ENCODE measurements at regions not wholly inside any gene's neighbourhood (a gene's known extent, or its start where the extent isn't known, plus 50 kb on each side); places are given as distances from the start of the nearest gene placed in this dataset.

GRCh38 chr5:115384587-115385375, 88.3 kb upstream of the CCDC112 start (continued):
- TF ChIP-seq NR2F2 (IDR thresholded peaks at IDR 0.05), result no peak

GRCh38 chr5:115382989-115383388, 86.5 kb upstream of the CCDC112 start:
- no peaks in the 10 kb centered on the region for H3K4me1 ChIP-seq (ENCODE audit: control insufficient read depth in 4 of 4, insufficient read depth in 4 of 4, low read length in 3 of 4)
- 91% methylated on average over 1 of the region's 1 CpG for WGBS
- H3K9ac ChIP-seq (ENCODE audit: low read depth in 1 of 2, low read length in 2 of 2), result no peak overlapping the region
- H3K27ac ChIP-seq (ENCODE audit: low read depth in 1 of 2, low read length in 2 of 2), result no peak overlapping the region
- DNase-seq (ENCODE audit: low spot score), result no peak
- H3K4me3 ChIP-seq (ENCODE audit: low read depth in 1 of 3, low read length in 3 of 3), result no peak overlapping the region
- no peaks in the 10 kb centered on the region for H3K27me3 ChIP-seq (ENCODE audit: control insufficient read depth in 4 of 4, insufficient read depth in 4 of 4, low read length in 3 of 4)
- H3K36me3 ChIP-seq (ENCODE audit: control insufficient read depth in 4 of 4, insufficient read depth in 3 of 4, low read depth in 1 of 4, low read length in 3 of 4), result no peaks in the 10 kb centered on the region
- no peaks in the 10 kb centered on the region for H3K9me3 ChIP-seq (ENCODE audit: control insufficient read depth in 4 of 4, low read length in 3 of 4)
- no peak for TF ChIP-seq RXRA (IDR thresholded peaks at IDR 0.05)
- TF ChIP-seq HNF4G (IDR thresholded peaks at IDR 0.05), result no peak
- TF ChIP-seq JUND (IDR thresholded peaks at IDR 0.05), result no peak

DNA sequence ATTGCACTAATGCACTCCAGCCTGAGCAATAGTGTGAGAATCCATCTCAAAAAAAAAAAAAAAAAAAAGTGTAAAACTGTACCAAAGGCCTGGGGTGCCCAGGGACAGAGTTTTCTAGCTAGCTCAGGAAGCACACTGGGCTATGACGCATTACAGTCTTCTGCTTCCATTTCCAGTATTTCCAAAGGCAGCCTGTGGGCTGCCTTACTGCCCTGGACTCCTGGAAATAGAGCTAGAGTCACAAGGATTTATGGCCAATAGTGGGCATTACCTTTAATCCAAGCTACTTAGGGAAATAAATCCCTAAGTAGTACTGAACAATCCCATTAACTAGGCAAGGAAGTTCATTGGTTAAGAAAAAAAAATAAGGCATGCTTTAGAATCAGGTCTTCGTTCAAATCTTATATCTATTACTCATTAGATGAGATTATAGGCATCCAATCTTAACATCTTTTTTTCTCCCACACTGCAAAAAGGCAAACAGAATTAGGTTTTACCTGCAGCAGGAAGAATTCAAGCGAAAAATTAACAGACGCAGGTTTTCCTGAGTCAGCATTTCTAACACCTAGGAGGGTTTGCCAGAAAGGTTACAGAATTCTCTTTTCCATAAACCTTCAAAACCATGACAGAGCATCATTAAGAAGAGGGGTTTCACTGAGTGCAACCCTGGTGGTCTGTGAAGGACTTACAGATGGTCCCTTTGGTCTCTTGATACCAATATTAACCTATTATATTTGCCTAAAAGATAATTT, 85.6 kb upstream of the CCDC112 start:
- H3K4me1 ChIP-seq (ENCODE audit: control insufficient read depth in 4 of 4, insufficient read depth in 4 of 4, low read length in 3 of 4), result no peaks in the 10 kb centered on the region
- H3K4me3 ChIP-seq (ENCODE audit: low read depth in 1 of 3, low read length in 3 of 3), result no peak overlapping the region
- 77% methylated on average over 4 of the region's 4 CpGs for WGBS
- no peak for DNase-seq (ENCODE audit: low spot score)
- no peaks in the 10 kb centered on the region for H3K36me3 ChIP-seq (ENCODE audit: control insufficient read depth in 4 of 4, insufficient read depth in 3 of 4, low read depth in 1 of 4, low read length in 3 of 4)
- no peaks in the 10 kb centered on the region for H3K9me3 ChIP-seq (ENCODE audit: control insufficient read depth in 4 of 4, low read length in 3 of 4)
- no peaks in the 10 kb centered on the region for H3K27me3 ChIP-seq (ENCODE audit: control insufficient read depth in 4 of 4, insufficient read depth in 4 of 4, low read length in 3 of 4)
- TF ChIP-seq GABPA (IDR thresholded peaks at IDR 0.05 in 1 of 2, conservative IDR thresholded peaks at IDR 0.05 in 1 of 2), result no peak
- no peak for TF ChIP-seq EGR1 (IDR thresholded peaks at IDR 0.05; ENCODE audit: low read depth in 2 of 2)
- no peak for TF ChIP-seq SP1 (IDR thresholded peaks at IDR 0.05)
- TF ChIP-seq TAF1 (conservative IDR thresholded peaks at IDR 0.05), result no peak
- TF ChIP-seq JUND (IDR thresholded peaks at IDR 0.05), result no peak
- no peak overlapping the region for H3K9ac ChIP-seq (ENCODE audit: low read depth in 1 of 2, low read length in 2 of 2)
- H3K27ac ChIP-seq (ENCODE audit: low read depth in 1 of 2, low read length in 2 of 2), result no peak overlapping the region

GRCh38 chr5:115379622-115380344, 83.3 kb upstream of the CCDC112 start:
- WGBS, result 82% methylated on average over 8 of the region's 8 CpGs
- no peak for DNase-seq (ENCODE audit: low spot score)
- TF ChIP-seq GABPA (IDR thresholded peaks at IDR 0.05 in 1 of 2, conservative IDR thresholded peaks at IDR 0.05 in 1 of 2) (no peak), NR2F2 (IDR thresholded peaks at IDR 0.05) (no peak), YY1 (IDR thresholded peaks at IDR 0.05) (no peak), SP1 (IDR thresholded peaks at IDR 0.05) (no peak), RXRA (IDR thresholded peaks at IDR 0.05) (no peak), EGR1 (IDR thresholded peaks at IDR 0.05; ENCODE audit: low read depth in 2 of 2) (no peak), CTCF (IDR thresholded peaks at IDR 0.05; ENCODE audit: low read depth, low read length, missing input control) (no peak), RAD21 (IDR thresholded peaks at IDR 0.05) (no peak), MAX (IDR thresholded peaks at IDR 0.05) (no peak), JUND (IDR thresholded peaks at IDR 0.05) (no peak), HNF4G (IDR thresholded peaks at IDR 0.05) (no peak), FOXA1 (IDR thresholded peaks at IDR 0.05) (no peak), HNF4A (conservative IDR thresholded peaks at IDR 0.05) (no peak), TAF1 (conservative IDR thresholded peaks at IDR 0.05) (no peak)
- TF ChIP-seq, protein P1, sequence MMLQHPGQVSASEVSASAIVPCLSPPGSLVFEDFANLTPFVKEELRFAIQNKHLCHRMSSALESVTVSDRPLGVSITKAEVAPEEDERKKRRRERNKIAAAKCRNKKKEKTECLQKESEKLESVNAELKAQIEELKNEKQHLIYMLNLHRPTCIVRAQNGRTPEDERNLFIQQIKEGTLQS (IDR thresholded peaks at IDR 0.05), result no peak
- TF ChIP-seq, protein P2, sequence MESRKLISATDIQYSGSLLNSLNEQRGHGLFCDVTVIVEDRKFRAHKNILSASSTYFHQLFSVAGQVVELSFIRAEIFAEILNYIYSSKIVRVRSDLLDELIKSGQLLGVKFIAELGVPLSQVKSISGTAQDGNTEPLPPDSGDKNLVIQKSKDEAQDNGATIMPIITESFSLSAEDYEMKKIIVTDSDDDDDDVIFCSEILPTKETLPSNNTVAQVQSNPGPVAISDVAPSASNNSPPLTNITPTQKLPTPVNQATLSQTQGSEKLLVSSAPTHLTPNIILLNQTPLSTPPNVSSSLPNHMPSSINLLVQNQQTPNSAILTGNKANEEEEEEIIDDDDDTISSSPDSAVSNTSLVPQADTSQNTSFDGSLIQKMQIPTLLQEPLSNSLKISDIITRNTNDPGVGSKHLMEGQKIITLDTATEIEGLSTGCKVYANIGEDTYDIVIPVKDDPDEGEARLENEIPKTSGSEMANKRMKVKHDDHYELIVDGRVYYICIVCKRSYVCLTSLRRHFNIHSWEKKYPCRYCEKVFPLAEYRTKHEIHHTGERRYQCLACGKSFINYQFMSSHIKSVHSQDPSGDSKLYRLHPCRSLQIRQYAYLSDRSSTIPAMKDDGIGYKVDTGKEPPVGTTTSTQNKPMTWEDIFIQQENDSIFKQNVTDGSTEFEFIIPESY (IDR thresholded peaks at IDR 0.05), result no peak

More at GRCh38 chr5:115379622-115380344, 83.3 kb upstream of the CCDC112 start:
- Histone ChIP-seq H3K27ac (ENCODE audit: low read depth in 1 of 2, low read length in 2 of 2) (no peak overlapping the region), H3K27me3 (ENCODE audit: control insufficient read depth in 4 of 4, insufficient read depth in 4 of 4, low read length in 3 of 4) (no peaks in the 10 kb centered on the region), H3K4me3 (ENCODE audit: low read depth in 1 of 3, low read length in 3 of 3) (no peak overlapping the region), H3K9ac (ENCODE audit: low read depth in 1 of 2, low read length in 2 of 2) (no peak overlapping the region), H3K9me3 (ENCODE audit: control insufficient read depth in 4 of 4, low read length in 3 of 4) (no peaks in the 10 kb centered on the region), H3K4me1 (ENCODE audit: control insufficient read depth in 4 of 4, insufficient read depth in 4 of 4, low read length in 3 of 4) (no peaks in the 10 kb centered on the region), H3K36me3 (ENCODE audit: control insufficient read depth in 4 of 4, insufficient read depth in 3 of 4, low read depth in 1 of 4, low read length in 3 of 4) (no peaks in the 10 kb centered on the region)

Measured in liver (tissue), 8 donors.